ENCODE measurements at regions not wholly inside any gene's neighbourhood (a gene's known extent, or its start where the extent isn't known, plus 50 kb on each side); places are given as distances from the start of the nearest gene placed in this dataset.
"Not testable (repeated sequence)": the region's sequence is repeated elsewhere in the genome, so short reads cannot be mapped to it uniquely, and the experiment has no call there.

DNA sequence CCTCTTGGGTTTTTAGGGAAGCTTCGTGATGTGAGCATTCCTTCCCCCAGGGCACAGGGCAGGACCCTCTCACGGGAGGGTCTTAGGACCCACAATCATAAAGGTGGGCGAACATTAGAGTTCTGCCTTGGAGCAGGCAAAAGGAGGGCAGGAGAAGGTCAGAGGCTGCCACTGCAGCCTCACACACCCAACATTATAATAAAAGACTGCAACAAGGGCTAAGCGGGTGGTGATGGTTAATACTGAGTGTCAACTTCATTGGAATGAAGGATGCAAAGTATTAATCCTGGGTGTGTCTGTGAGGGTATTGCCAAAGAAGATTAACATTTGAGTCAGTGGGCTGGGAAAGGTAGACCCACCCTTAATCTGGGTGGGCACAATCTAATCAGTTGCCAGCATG, 206.6 kb upstream of the C2CD4B start:
- not testable (repeated sequence) for DNase-seq (ENCODE audit: low read depth)

DNA sequence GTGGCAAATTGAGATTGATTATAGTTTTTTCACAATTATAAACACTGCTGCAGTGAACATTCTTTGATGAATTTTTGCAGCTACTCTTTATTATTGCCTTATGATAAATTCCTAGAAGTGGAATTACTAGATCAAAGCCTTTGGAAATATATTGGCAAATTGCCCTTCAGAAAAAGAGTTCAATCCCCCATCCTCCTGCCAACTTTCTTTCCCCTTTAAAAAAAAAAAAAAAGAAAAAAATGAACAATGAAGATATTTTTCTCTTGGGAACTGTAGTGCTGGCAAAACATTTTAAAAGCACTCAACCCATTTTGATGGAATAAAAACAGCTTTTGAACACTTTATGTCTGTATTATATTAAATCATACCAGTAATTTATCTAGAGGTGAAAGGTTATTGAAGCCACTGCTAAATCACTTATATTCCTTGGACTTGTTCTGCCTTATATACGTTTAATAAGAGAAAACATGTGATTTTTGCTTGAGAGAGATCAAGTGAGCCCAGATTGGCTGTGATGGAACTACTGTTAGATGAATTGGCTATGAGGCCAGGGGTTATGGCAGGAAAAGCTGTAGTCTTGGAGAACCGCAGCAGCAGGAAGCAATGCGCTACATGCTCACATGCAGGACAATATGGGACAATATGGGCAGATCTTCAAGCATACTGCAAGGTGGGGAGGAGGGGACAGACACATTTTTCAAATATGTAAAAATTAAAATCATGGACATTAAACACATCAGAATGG, 212.8 kb upstream of the C2CD4B start:
- DNase-seq (ENCODE audit: low read depth) = no peak

GRCh38 chr15:62378772-62379498, 213.8 kb upstream of the C2CD4B start:
- DNase-seq (ENCODE audit: low read depth) = no peak

- no peak for DNase-seq (ENCODE audit: low read depth)
Observed at GRCh38 chr15:62380011-62380410, 214.9 kb upstream of the C2CD4B start.

- DNase-seq (ENCODE audit: low read depth) = no peak
Observed at GRCh38 chr15:62382046-62382445, 217.0 kb upstream of the C2CD4B start.

- no peak for DNase-seq (ENCODE audit: low read depth)
Observed at GRCh38 chr15:62389885-62390790, 225.1 kb upstream of the C2CD4B start, which contains the start of gene TLN2. Gene TLN2 (plus strand): TSS chr15:62390550.

- no peak for DNase-seq (ENCODE audit: low read depth)
Observed at GRCh38 chr15:62390791-62391640, 225.9 kb upstream of the C2CD4B start.

DNA sequence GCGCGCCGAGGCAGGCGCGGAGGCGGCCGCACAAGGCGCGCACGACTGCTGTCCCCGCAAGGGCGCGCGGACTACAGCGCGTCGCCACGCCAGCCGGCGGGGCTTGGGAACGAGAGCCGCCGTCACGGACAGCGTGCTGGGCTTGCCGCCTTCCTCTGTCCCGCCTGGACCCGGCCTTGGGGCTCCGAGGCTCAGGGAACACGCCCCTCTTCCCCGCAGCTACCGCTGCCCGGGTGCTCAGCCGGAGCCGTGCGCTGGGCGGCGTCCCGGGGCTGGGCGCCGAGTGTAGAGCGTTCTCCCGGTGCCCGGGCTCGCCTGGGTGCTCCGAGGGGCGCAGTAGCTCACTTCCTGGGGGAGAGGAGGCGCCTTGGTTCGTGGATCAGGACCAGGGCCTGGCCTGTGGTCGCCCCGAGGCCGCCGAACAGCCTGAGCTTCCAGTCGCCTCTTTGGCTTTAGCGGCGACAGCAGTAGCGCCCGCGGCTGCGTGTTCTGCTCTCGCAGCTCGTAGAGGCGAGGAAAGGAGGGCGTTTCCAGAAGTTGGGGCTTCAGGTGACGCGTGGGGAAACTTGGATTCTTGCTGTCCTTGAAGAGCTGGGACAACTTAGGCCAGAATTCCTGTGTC, 226.7 kb upstream of the C2CD4B start:
- DNase-seq (ENCODE audit: low read depth) = no peak

- DNase-seq (ENCODE audit: low read depth) = no peak
Observed at GRCh38 chr15:62392376-62392775, 227.3 kb upstream of the C2CD4B start.

GRCh38 chr15:62393196-62393595, 228.1 kb upstream of the C2CD4B start:
- DNase-seq (ENCODE audit: low read depth) = no peak

- no peak for DNase-seq (ENCODE audit: low read depth)
Observed at GRCh38 chr15:62394079-62394478, 229.0 kb upstream of the C2CD4B start.

DNA sequence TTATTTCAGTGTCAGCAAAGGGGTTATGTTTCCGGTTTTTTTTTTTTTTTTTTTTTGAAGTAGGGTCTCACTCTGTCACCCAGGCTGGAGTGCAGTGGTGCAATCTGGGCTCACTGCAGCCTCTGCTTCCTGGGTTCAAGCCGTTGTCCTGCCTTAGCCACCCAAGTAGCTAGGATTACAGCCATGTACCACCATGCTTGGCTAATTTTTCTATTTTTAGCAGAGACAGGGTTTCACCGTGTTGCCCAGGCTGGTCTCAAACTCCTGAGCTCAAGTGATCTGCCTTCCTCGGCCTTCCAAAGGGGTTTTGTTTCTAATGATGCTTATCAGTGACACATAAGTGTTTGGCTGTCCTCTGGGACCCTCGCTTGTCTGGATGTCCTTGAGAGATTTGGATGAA, 235.7 kb upstream of the C2CD4B start:
- DNase-seq (ENCODE audit: low read depth) = no peak

DNA sequence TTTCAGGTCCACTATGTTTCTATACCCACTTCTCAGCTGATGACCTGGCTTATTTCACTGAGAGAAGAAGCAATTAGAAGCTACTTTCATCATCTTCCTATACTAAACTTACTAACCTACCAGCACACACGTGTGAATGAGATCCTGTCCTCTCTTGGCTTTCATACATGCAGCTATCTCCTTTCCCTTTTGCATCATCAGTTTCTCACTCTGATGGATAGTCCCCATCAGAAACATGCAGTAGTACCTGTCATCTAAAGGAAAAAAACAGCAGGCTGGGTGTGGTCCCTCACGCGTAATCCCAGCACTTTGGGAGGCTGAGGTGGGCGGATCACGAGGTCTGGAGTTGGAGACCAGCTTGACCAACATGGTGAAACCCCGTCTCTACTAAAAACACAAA, 237.6 kb upstream of the C2CD4B start:
- DNase-seq (ENCODE audit: low read depth) = no peak

- no peak for DNase-seq (ENCODE audit: low read depth)
Observed at GRCh38 chr15:62403164-62403809, 238.2 kb upstream of the C2CD4B start.

GRCh38 chr15:62404194-62404985, 239.3 kb upstream of the C2CD4B start:
- no peak for DNase-seq (ENCODE audit: low read depth)

GRCh38 chr15:62406305-62406891, 241.3 kb upstream of the C2CD4B start:
- no peak for DNase-seq (ENCODE audit: low read depth)

- no peak for DNase-seq (ENCODE audit: low read depth)
Observed at GRCh38 chr15:62407216-62407615, 242.1 kb upstream of the C2CD4B start.

GRCh38 chr15:62407962-62408361, 242.9 kb upstream of the C2CD4B start:
- DNase-seq (ENCODE audit: low read depth) = no peak

DNA sequence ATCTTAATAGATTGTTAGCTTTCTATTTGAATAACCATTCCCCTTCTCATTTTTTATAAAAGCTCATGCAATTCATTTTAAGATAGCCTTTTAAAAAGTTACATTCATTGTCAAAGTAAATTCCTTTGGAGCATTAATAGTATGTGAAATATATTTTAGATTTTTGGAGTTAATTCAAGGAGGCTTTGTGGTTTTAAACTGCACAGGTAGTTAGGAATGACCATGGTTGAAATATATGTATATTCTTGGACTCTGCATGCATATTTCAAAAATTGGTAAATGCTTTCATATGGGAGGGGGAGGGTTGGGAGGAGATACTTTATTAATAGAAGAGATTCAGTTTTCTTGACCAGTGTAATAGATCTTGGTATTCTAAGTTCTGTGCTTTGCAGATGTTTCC, 244.4 kb upstream of the C2CD4B start:
- no peak for DNase-seq (ENCODE audit: low read depth)

All from activated gamma-delta T cell treated with anti-CD3 and anti-CD28 coated beads, Interleukin-2, amount 50 U/mL, for 16 hours (primary cell).